GM08714 (cell line): ENCODE measurements at regions not wholly inside any gene's neighbourhood (a gene's known extent, or its start where the extent isn't known, plus 50 kb on each side); places are given as distances from the start of the nearest gene placed in this dataset.

ENCODE experiments used
- H3K4me3 ChIP-seq: fragments of 200-500 bp; sonication (Bioruptor generic); 2 replicates; pipeline ENCODE4 v1.5.1; 2014; ENCODE audit warnings: mild to moderate bottlenecking, low read length, inconsistent platforms
- ZNF274 ChIP-seq: IDR thresholded peaks from 2 replicates; pipeline ENCODE4 v1.6.1; 2012; ENCODE audit warnings: mild to moderate bottlenecking, low read depth, low read length

DNA sequence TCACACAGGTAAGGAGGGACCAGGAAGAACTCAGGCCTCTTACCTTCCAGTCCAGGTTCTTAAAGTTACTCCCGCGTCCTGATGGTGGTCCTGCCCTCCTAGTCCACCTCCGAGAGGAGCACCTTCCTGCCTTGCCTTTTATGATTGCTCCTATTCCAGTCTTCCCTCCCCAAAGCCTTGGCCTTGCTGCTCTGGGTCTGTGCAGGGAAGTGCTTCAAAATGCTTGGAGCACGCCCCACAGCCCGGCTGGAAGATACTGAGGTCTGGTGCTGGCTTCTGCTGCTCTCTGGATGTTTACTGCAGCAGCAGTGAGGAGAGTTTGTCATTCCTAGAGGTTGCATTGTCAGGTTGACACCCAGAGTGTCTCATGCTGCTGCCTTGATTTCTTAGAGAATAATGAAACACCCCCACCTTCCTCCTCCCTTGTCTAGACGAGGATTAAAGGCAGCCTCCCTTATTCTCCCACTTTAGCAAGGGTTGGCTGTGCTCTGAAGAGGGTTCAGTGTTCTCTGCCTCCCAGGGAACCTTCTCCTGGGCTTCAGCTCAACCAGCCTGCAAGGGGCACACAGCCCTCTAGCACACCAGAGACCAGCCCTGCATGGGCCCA is 142.2 kb upstream of the CACNA1E start:
- TF ChIP-seq ZNF274: no peak
- H3K4me3 ChIP-seq: no peak overlapping the region

DNA sequence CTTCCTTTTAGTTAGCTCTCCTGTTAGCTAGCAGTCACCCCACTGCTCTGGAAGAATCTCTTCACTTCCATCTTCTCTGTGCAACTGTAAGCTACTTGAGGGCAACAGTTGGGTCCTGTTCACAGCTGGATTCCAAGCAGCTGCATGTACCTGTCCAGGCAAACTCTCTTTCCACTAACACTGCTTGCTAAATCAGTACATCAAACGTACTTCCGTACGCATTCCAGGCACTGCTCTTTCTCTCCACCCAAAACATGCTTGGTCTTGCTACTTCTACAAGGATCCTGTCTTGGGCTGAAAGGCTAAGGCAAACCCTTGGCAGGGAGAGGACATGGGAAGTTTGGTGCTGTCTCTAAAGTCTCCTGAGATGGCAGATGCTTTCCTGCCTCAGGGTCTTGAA is 139.2 kb upstream of the CACNA1E start:
- no peak for TF ChIP-seq ZNF274
- H3K4me3 ChIP-seq: no peak overlapping the region

DNA sequence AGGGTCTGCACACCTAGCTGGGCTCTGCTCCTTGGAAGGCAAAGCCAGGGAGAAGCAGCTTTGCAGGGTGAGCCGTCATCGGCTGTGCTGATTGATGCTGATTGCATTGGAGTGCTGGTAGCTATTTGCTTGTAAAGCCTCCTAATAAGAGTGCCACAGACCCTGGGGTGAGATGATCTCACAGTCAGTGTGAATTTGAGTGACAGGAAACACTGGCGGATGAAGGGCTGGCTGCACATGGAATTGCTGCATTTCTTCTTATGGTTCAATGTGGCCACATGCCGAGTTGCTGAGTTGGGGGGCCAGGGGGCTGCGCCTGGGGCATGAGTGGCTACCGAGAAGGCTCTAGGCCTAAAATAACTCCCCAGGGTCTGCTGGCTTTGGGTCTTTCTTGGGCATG is 138.2 kb upstream of the CACNA1E start:
- TF ChIP-seq ZNF274: no peak
- no peak overlapping the region for H3K4me3 ChIP-seq

DNA sequence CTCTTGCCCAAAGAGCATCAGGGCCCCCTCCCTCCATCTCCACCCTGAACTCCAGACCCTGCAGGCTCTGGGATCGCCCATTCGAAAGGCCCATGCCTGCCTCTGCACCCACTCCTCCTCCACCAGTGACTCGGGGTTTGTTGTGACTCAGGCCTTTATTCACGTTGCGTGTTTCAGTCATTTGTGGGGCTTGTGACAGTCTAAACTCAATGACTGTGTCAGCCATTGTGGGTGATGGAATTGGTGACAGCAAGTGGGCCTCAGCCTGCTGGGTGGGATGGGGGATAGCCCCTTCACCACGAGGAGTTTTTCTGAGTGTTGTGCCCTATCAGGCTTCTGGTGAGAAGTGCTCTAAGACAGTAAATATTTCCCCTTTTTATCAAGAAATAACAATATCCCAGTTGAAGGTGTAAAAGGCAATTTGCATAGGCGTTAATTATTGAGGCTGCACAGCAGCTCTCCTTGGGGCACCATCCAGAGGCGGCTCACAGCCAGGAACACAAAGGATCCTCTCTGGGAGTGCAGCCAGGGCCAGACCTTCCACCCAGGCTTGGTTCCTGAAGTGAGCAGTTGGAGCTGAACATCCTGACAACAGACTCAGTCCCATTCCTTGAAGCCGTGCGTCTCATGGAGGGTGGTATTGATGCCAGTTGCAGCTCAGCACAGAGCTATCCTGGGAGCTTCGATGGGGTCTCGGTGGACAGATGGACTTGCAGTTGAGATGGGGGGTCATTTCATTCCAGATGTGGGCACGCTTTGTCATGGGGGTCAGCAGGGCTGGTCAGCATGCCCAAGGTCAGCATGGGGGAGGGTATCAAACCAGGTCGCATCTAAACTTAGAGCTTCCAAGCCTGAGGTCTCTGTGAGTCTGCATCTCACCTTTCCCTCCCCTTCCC is 135.6 kb upstream of the CACNA1E start:
- TF ChIP-seq ZNF274: no peak
- H3K4me3 ChIP-seq: no peak overlapping the region

DNA sequence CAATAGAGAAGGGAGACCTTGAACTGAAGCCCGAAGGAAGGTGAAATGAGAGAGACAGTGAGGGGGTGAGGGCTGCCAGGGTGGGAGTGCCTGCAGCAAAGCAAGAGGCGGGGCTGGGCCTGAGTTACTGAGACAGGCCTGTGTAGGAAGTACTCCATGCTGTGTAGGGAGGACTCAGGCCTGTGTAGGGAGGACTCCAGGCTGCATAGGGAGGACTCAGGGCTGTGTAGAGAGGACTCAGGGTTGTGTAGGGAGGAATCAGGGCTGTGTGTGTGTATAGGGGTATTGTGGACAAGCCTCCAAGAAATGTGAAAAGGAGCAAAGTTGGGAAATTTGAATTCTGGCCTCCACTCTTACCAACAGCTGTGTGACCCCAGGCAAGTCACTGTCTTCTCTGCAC is 133.8 kb upstream of the CACNA1E start:
- no peak for TF ChIP-seq ZNF274
- no peak overlapping the region for H3K4me3 ChIP-seq

DNA sequence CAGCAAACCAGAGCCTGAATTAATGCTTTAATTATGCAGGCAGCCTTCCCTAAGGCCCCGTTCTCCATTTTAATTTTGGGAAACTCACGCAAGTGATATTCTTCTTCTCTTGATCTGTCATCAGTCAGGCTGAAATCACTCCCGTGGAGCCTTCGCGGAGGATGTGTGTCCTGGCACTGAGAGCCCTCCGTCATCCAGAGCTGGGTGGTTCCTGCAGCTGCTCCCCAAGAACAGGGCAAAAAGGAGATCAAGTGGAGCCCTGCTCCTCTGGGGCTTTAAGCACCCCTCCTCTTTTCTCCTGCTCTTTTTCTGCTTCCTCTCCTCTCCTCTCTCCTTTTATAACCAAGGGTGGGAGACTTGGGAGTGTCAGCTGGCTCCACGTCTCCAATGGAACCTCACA is 133.2 kb upstream of the CACNA1E start:
- no peak overlapping the region for H3K4me3 ChIP-seq
- TF ChIP-seq ZNF274: no peak

DNA sequence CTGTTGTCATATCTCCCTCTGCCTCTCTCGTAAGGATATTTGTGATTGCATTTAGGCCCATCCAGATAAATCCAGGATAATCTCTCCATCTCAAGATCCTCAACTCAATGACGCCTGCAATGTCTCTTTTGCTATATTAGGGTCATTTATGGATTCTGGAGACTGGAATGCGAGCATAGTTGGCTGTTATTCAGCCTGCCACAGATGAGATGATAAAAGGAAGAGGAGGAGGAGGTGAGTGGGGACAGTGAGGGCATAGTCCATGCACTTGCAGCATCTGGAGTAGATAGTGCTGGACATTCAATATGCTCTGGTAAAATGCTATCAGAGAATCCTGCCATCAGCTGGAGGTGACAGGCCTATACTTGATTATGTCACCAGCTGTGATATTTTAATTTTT is 131.6 kb upstream of the CACNA1E start:
- H3K4me3 ChIP-seq: no peak overlapping the region
- TF ChIP-seq ZNF274: no peak

DNA sequence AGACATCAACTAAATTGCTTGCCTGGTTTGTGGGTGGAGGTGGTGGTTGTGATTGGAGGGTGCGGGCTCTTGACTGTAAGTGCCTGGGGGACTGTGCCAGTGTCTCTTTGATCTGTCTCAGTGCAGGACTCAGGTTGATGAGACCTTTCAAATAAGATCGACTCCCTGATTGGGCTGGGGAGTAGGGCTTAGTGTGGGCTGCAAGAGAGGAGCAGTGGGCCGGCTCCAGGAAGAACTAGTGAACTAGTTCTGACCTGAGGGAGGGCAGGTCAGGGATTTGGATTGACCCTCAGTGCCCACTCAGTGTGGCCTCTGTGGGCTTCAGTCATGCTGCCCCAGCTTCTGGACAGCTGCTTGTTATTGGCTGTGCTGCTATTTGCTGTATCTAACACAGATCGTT is 130.6 kb upstream of the CACNA1E start:
- no peak for TF ChIP-seq ZNF274

DNA sequence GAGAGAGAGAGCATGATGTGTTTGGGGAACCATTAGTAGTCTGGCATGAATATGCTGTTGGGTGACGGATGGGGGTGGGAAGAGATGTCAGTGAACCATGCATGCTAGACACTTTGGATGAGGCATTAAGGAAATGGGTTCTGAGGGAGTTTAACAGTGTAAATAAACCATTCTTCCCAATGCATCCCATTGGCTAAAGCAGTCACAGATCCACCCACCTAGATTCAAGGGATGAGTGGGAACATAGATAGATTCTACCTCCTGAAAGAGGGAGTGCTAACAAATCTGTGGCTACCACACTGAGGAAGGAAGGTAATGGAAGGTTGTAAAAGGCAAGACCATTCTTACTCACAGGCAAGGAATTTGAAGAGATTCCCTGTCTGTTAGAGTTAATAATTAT is 129.8 kb upstream of the CACNA1E start:
- no peak overlapping the region for H3K4me3 ChIP-seq
- TF ChIP-seq ZNF274: no peak

More for the DNA sequence above, 130.6 kb upstream of the CACNA1E start:
- no peak overlapping the region for H3K4me3 ChIP-seq

DNA sequence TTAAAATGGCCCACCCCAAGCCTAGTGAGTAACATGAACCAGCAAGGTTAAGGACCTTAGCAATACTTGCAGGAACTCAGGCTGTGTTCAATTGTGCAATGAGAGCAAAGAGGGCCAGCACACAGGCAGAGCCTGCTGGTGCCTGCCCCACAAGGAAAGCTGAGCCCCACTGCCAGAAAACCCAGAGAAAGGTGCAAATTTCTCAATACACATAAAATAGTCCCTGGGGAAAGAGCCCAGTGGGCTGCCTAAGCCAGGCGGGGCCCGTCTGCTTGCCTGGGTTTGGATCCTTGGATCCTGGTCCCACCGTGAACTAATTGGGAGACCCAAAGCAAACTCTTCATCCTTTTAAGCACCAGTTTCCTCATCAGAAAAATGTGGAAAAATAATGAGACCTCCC is 128.5 kb upstream of the CACNA1E start:
- no peak overlapping the region for H3K4me3 ChIP-seq
- no peak for TF ChIP-seq ZNF274

DNA sequence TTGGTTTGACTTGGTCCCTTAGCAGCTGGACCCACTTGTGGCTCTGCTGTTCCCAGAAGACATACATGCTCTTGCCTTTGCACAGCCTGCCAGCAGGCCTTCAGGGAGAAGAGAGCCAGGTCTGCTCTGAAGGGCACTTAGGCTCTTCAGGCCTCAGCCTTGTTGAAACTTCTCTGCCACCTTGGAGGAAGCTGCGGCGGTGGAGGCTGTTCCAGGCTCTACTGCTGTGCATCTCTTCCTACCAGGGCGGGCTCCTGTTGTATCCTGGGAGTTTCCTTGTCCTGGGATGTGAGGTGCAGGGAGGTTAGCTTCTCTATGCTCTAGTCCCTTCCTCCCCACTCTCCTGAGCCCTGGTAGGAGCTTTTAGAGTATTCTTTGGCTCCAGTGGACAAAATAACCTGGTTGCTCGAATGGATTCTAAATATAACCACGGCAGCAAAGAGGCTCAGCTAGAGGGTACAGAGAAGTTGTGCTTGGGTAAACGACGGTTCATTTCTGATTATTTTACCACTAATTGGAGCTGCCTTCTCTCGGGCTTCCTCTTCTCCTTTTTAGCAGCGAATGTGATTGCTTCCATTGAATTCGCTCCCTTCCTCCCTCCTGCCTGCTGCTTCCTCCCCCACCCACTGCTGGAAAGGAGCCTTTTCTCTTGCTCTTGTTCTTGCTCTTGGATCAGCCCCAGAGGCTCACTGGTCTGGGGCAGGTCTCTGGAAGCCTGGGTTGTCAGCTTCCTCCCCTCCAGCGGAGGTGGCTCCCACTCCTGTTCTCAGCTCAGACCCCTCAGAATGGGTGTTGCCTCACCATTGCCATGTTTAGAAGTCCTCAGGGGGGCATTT is 126.6 kb upstream of the CACNA1E start:
- no peak overlapping the region for H3K4me3 ChIP-seq
- no peak for TF ChIP-seq ZNF274

DNA sequence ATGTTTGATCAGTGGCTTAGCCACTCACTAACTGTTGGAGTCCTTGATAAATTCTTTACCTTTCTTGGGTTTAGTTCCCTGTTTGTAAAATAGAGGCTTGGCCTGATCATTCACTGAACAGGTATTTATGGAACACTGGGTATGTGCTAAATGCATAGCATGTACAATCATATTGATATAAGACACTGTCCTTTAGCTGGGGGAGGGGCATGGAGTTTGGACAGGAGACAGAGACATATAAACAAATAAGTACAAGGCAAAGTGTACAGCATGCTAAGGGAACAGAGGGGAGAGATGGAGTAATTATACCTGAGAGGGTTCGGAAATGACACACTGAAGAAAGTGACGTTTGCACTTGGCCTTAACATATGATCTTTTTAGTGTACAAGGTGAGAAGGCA is 124.3 kb upstream of the CACNA1E start:
- no peak for TF ChIP-seq ZNF274
- H3K4me3 ChIP-seq: no peak overlapping the region

DNA sequence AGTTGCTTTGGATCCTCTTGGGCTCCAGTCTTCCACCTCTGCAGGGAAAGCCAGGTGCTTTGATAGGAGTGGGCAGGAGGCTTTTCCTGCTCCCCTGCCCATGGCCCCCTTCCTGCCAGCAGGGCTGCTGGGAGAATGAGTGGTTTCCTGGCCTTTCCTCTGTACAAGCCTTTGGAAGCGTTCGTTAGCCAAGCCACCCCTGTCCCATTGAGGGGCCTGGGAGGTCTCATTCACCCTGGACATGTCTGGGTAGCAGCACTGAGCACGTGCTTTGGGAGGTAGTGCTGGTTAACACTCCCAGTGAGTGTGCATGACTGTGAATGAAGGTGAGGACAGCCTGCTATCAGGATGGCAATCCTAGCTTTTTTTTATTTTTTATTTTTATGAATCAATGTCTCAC is 118.5 kb upstream of the CACNA1E start:
- TF ChIP-seq ZNF274: no peak
- no peak overlapping the region for H3K4me3 ChIP-seq

DNA sequence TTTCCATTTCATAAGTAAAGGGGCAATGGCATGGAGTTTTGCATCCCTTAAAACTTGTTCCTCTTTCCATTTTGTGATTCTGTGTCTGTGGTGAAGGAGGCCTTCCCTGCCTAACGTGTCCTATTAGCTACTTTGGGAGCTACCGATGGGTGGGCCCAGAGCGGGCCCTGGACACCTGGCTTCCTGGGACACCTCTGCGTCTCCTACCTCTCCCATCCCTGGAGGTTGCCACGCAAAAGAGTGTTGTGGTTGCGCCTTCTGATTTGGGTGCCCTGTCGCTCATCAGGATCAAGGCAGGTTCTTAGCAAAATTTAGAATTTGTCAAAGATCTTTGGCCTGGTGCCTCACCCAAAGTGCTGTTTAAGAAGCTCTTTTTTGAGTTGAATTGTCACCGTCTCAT is 116.4 kb upstream of the CACNA1E start:
- H3K4me3 ChIP-seq: no peak overlapping the region

DNA sequence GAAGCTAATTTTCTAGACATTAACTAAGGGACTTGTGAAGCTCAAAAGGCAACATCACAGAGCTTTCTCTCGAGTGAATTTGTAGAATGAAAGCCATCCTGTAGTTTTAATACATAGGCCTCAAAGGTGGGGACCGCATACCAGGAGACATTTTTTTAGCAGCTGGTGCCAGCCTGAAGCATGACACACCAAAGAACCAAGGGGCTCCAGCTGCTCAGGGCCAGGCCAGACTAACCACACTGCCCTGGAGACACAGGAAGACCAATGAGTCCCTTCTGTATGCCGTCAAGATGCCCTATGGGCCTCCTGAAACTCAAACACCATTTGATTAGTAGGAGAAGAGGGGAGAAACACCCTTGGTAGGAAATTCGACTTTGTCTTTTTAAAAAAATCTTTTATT is 113.9 kb upstream of the CACNA1E start:
- H3K4me3 ChIP-seq: no peak overlapping the region
- no peak for TF ChIP-seq ZNF274

More for the DNA sequence above, 116.4 kb upstream of the CACNA1E start:
- no peak for TF ChIP-seq ZNF274
